ENCODE measurements at regions not wholly inside any gene's neighbourhood (a gene's known extent, or its start where the extent isn't known, plus 50 kb on each side); places are given as distances from the start of the nearest gene placed in this dataset.

DNA sequence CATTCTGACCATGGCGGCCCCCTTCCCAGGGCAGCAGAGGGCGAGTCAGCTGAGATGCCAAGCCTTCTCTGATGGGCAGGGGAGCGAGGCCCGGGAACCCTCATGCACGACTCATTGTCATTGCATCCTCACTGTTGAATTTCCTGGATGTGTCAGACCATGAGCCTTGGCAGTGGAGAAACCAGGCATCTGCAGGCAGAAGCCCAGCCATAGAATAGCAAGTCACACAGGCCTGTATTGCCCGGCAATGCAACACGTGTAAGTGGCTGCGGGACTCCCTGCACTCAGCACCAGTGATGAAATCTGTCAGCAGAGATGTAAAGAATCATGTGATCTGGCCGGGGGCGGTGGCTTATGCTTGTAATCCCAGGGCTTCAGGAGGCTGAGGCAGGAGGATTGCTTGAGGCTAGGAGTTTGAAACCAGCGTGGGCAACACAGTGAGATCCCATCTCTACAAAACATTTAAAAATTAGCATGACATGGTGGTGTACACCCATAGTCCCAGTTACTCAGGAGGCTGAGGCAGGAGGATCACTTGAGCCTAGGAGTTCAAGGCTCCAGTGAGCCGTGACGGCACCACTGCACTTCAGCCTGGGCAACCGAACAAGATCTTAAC, 199.7 kb downstream of the KATNAL1 start:
- no peak for DNase-seq (ENCODE audit: low spot score)

DNA sequence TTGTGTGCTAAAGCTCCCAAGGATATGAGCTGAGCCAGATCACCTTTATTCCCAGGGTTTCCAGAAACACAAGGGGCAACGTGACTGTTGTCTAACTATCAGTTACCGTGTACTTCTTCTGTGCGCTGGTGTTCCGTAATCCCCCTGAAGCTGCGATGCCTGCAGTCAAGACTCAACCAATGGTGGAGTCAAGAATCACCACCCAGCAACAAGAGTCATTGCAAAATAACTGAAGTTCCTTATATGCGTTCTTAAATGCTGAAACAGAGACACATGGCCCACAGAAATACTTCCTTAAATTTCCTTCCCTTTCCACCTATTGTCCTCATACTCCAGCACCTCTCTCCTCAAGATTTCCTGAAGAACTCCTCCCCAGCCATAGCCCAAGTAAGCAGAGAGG, 200.2 kb downstream of the KATNAL1 start:
- no peak for DNase-seq (ENCODE audit: low spot score)

- no peak for DNase-seq (ENCODE audit: low spot score)
These were observed 202.0 kb downstream of the KATNAL1 start for GRCh38 chr13:30105381-30105780.

- no peak for DNase-seq (ENCODE audit: low spot score)
These were observed 204.1 kb downstream of the KATNAL1 start for GRCh38 chr13:30103161-30103840.

- no peak for DNase-seq (ENCODE audit: low spot score)
These were observed 207.1 kb downstream of the KATNAL1 start for GRCh38 chr13:30100226-30100625.

- DNase-seq (ENCODE audit: low spot score), result no peak
These were observed 209.7 kb downstream of the KATNAL1 start for GRCh38 chr13:30097701-30098100.

DNA sequence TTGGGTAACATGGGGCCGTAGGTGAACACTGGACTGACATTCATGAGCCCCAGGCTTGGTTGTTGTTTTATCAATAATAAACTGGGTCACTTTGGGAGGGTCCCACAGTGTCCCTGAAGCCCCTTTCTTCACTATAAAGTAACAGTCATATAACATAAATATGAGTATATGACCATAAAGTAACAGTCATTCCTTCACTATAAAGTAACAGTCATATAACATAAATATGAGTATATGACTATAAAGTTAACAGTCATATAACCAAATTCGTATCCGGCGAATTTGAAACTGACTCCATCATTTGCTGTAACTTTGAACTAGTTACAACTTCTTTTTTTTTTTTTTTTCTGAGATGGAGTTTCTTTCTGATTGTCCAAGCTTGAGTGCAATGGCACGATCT, 210.3 kb downstream of the KATNAL1 start:
- DNase-seq (ENCODE audit: low spot score), result no peak

GRCh38 chr13:30094015-30094414, 213.3 kb downstream of the KATNAL1 start:
- DNase-seq (ENCODE audit: low spot score), result no peak

DNA sequence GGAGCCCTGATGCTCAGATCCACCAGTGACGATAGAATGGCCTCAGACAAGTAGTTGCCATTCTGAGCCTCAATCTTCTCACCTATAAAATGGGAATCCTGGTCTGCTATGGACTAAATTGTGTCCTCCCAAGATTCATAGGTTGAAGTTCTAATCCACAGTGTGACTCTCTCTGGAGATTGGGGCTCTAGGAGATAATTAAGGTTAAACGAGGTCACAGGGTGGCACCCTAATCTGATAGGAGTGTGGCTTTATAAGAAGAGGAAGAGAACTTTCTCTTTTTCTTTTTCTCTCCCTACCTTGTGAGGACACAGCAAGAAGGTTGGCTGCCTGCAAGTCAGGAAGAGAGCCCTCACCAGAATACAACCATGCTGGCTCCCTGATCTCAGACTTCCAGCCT, 214.1 kb downstream of the KATNAL1 start:
- DNase-seq (ENCODE audit: low spot score), result no peak

- no peak for DNase-seq (ENCODE audit: low spot score)
These were observed 215.7 kb downstream of the KATNAL1 start for GRCh38 chr13:30091691-30092090.

DNA sequence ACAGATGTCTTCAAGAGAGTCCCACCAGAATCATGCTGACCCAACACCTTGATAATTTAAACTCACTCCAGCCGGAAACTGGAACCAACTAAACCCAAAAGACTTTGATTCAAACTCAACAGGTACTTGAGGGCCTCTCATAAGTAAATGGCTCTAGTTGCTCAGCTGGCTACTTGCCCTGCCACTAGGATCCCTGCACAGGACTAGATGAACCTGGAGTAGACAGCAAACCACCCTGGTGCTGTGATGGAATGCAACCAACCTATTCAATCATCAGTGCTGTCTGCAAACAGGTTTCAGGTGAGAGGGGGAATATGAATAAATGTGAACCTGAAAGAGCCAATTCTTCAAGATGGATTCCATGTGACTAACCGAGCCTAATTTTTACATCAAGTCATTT, 216.3 kb downstream of the KATNAL1 start:
- DNase-seq (ENCODE audit: low spot score), result no peak

GRCh38 chr13:30088312-30088855, 219.0 kb downstream of the KATNAL1 start:
- no peak for DNase-seq (ENCODE audit: low spot score)

- DNase-seq (ENCODE audit: low spot score), result no peak
These were observed 222.3 kb downstream of the KATNAL1 start for GRCh38 chr13:30085087-30085486.

- no peak for DNase-seq (ENCODE audit: low spot score)
These were observed 225.0 kb downstream of the KATNAL1 start for GRCh38 chr13:30082391-30082790.

DNA sequence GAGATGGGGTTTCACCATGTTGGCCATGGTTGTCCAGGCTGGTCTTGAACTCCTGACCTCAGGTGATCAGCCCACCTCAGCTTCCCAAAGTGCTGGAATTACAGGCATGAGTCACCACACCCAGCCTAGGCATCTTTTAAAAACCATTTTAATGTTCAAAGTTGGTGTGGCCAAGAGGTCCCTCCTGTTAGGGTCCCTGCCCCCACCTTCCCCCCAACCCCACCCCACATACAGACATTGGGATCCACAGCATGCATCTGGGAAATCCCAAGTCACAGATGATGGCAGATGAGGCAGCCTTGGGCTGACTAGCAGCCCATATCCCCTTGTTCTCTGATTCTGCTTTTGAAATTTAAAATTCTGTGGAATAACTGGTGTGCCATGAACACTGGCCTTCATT, 226.0 kb downstream of the KATNAL1 start:
- no peak for DNase-seq (ENCODE audit: low spot score)

- DNase-seq (ENCODE audit: low spot score), result no peak
These were observed 227.8 kb downstream of the KATNAL1 start for GRCh38 chr13:30079501-30079900.

DNA sequence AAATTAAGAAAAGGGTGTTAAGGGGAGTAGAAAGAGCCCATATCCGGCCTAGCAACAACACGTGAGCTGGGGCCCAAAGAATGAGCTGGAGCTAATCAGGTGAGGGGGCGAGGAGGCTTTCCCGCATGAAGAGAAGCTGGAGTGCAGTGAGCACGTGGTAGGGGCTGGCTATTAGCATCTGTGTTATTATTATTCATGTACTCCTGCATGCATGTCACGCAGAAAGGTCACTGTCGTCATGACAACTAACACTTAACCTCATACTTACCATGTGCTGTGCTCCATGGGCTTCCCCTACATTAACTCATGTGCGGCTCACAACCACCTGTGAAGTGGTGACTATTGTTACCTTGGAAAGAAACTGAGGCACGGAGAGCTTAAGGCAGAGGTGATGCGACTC, 227.6 kb upstream of the UBL3 start:
- DNase-seq (ENCODE audit: low spot score), result no peak

GRCh38 chr13:30077240-30077735, 226.9 kb upstream of the UBL3 start:
- no peak for DNase-seq (ENCODE audit: low spot score)

GRCh38 chr13:30074955-30075614, 224.7 kb upstream of the UBL3 start:
- DNase-seq (ENCODE audit: low spot score), result no peak

DNA sequence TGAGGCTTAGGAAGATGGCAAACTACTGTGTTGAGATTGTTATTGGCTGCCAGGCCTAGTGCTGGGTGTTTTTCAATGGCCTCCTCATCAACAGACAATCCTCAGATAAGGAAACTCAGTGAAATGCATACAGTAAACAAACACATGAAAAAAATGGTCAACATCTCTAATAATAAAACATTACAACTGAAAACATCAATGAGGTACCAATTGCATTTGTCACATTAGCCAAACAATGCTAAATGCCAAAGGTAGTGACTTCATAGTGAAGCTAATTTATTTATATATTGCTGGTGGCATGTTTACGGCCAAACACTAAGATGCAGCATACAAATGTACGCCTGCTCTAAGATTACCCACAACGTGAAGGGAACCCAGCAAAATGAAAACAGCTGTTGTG, 224.0 kb upstream of the UBL3 start:
- DNase-seq (ENCODE audit: low spot score), result no peak

GRCh38 chr13:30072818-30073186, 222.4 kb upstream of the UBL3 start:
- no peak for DNase-seq (ENCODE audit: low spot score)

- DNase-seq (ENCODE audit: low spot score), result no peak
These were observed 221.8 kb upstream of the UBL3 start for GRCh38 chr13:30071969-30072817.
